Adrenal gland (tissue), 9 donors: ENCODE measurements at regions not wholly inside any gene's neighbourhood (a gene's known extent, or its start where the extent isn't known, plus 50 kb on each side); places are given as distances from the start of the nearest gene placed in this dataset.

Experiments
- DNase-seq, 7 donors: peaks; one replicate each; pipeline ENCODE4 v3.0.0-alpha.2; 2019 to 2020
- H3K27ac ChIP-seq, 5 donors: fragments of 200-600 bp; sonication (generic) in 4 of 5; 1 replicate in 3 of 5; 2 replicates in 2 of 5; pipeline versions ENCODE4 v1.5.1 to v1.8.0; 2016 to 2020; ENCODE audit warnings: mild to moderate bottlenecking in 1 of 5
- H3K27me3 ChIP-seq: fragments of 200-600 bp; 2 replicates; pipeline ENCODE4 v1.8.0; 2021
- H3K36me3 ChIP-seq, 2 donors: fragments of 200-600 bp; replicated peaks in 1 of 2; 1 replicate in 1 of 2; 2 replicates in 1 of 2; pipeline versions ENCODE4 v1.5.1 to v1.8.0; 2018 to 2022
- H3K4me1 ChIP-seq, 2 donors: fragments of 200-600 bp; replicated peaks in 1 of 2; 1 replicate in 1 of 2; 2 replicates in 1 of 2; pipeline versions ENCODE4 v1.5.1 to v1.8.0; 2018 to 2021
- H3K4me3 ChIP-seq, 4 donors: fragments of 200-600 bp; sonication (generic) in 3 of 4; one replicate each; pipeline ENCODE4 v1.5.1; 2016 to 2018
- H3K9me3 ChIP-seq, 3 donors: fragments of 200-600 bp; sonication (generic) in 1 of 3; replicated peaks in 1 of 3; 1 replicate in 2 of 3; 2 replicates in 1 of 3; pipeline versions ENCODE4 v1.5.1 to v1.8.0; 2016 to 2021
- CTCF ChIP-seq, 6 experiments: fragments of 450-650 bp in 4 of 6; fragments of 200-600 bp in 2 of 6; sonication (generic) in 1 of 6; IDR thresholded peaks; 1 replicate in 5 of 6; 2 replicates in 1 of 6; pipeline versions ENCODE4 v1.5.1 to v1.8.0; 2016 to 2021; ENCODE audit warnings: antibody characterized with exemption in 6 of 6, mild to moderate bottlenecking in 2 of 6, moderate library complexity in 1 of 6
- POLR2A ChIP-seq, 2 donors: fragments of 450-650 bp; IDR thresholded peaks; one replicate each; pipeline ENCODE4 v1.6.1; 2017; ENCODE audit warnings: antibody characterized with exemption in 2 of 2, mild to moderate bottlenecking in 2 of 2, moderate library complexity in 1 of 2
- WGBS, 4 donors: extraction: QIAGEN DNeasy Blood & Tissue Kit in 2 of 4; methylation state at CpG; one replicate each; pipeline versions ENCODE4 v1.1.5 to v1.1.7; 2013 to 2017; 5-methylcytosine and 5-hydroxymethylcytosine counted together
- intact Hi-C, 2 donors: fragments of 100-400 bp; cut with DNase I; formaldehyde crosslinking; loops; one replicate each; pipeline versions ENCODE4 v1.14.1 to v1.15.0; 2022 to 2023
- donor health status: healthy with polysubstance abuse.
- donor health status: Bipolar disorder and iron deficiency.
- donor health status: DM: yes; HTN: yes; CAD: no.
- donor health status: DM: no; HTN: no; CAD: no.
- donor health status: DM: no; HTN: no; CAD: no.

- H3K4me1 ChIP-seq, result no peaks in the 10 kb centered on the region
- H3K9me3 ChIP-seq, result no peaks in the 10 kb centered on the region
- no peak for DNase-seq
- WGBS, 4 donors, result 94 to 98% (median 96%) methylated on average over 6 of the region's 6 CpGs
- H3K27me3 ChIP-seq, result no peaks in the 10 kb centered on the region
- H3K4me3 ChIP-seq, result no peak overlapping the region
- TF ChIP-seq POLR2A (IDR thresholded peaks at IDR 0.05), result no peak
- TF ChIP-seq CTCF (IDR thresholded peaks at IDR 0.05), result no peak
- intact Hi-C loops, result no loop called here
- H3K36me3 ChIP-seq, result no peaks in the 10 kb centered on the region
- no peak overlapping the region for H3K27ac ChIP-seq
Measured at GRCh38 chr6:106011476-106011875, 74.7 kb upstream of the PRDM1 start.

DNA sequence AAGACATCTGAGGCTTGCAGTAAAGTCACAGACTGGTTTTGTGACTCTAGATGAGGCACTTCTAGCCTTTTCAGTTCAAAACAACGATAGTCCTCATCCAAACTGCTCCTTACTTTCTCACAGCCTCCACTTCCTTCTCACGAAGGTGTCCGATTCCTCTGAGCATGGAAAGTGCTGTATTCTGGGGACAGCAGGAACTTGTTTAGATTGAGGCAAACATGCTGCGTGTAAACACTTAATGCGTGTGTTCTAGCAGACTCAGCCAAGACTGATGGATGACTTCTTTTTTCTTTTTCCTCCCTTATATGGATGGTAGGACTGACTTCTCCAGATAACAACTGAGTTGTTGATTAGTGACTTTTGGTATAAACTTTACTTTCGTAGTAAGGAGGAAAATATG lies 80.2 kb upstream of the PRDM1 start:
- no peak for DNase-seq
- TF ChIP-seq POLR2A (IDR thresholded peaks at IDR 0.05) (no peak), CTCF (IDR thresholded peaks at IDR 0.05) (no peak)
- intact Hi-C loops, result no loop called here
- H3K4me1 ChIP-seq, result no peaks in the 10 kb centered on the region
- WGBS, 4 donors, result 48 to 62% (median 55%) methylated on average over 6 of the region's 6 CpGs
- no peak overlapping the region for H3K4me3 ChIP-seq
- H3K27me3 ChIP-seq, result peaks cover 3% of the 10 kb centered on the region
- no peaks in the 10 kb centered on the region for H3K9me3 ChIP-seq
- H3K36me3 ChIP-seq, result no peaks in the 10 kb centered on the region
- no peak overlapping the region for H3K27ac ChIP-seq

GRCh38 chr6:106005013-106005412 lies 81.1 kb upstream of the PRDM1 start:
- Histone ChIP-seq H3K27ac (no peak overlapping the region), H3K9me3 (no peaks in the 10 kb centered on the region), H3K27me3 (peaks cover 10% of the 10 kb centered on the region), H3K36me3 (no peaks in the 10 kb centered on the region), H3K4me3 (no peak overlapping the region), H3K4me1 (no peaks in the 10 kb centered on the region)
- intact Hi-C loops, result no loop called here
- DNase-seq, result no peak
- WGBS, 4 donors, result 68 to 89% (median 77%) methylated on average over 1 of the region's 1 CpG
- TF ChIP-seq CTCF (IDR thresholded peaks at IDR 0.05) (no peak), POLR2A (IDR thresholded peaks at IDR 0.05) (no peak)

- Histone ChIP-seq H3K9me3 (no peaks in the 10 kb centered on the region), H3K27me3 (peaks cover 21% of the 10 kb centered on the region), H3K4me1 (no peaks in the 10 kb centered on the region), H3K27ac (no peak overlapping the region), H3K36me3 (no peaks in the 10 kb centered on the region), H3K4me3 (no peak overlapping the region)
- DNase-seq, result no peak
- intact Hi-C loops, result no loop called here
- TF ChIP-seq POLR2A (IDR thresholded peaks at IDR 0.05) (no peak), CTCF (IDR thresholded peaks at IDR 0.05) (no peak)
- 24 to 41% (median 34%) methylated on average over 2 of the region's 2 CpGs for WGBS, 4 donors
Measured at GRCh38 chr6:106003268-106003987, 82.7 kb upstream of the PRDM1 start.
